Left forelimb (tissue), 1 donor: ENCODE measurements at regions not wholly inside any gene's neighbourhood (a gene's known extent, or its start where the extent isn't known, plus 50 kb on each side); places are given as distances from the start of the nearest gene placed in this dataset.
"Not testable (repeated sequence)": the region's sequence is repeated elsewhere in the genome, so short reads cannot be mapped to it uniquely, and the experiment has no call there.

Experiments used
- DNase-seq: peaks from one replicate; pipeline ENCODE4 v3.0.0-alpha.2; 2018; ENCODE audit warnings: low spot score

DNA sequence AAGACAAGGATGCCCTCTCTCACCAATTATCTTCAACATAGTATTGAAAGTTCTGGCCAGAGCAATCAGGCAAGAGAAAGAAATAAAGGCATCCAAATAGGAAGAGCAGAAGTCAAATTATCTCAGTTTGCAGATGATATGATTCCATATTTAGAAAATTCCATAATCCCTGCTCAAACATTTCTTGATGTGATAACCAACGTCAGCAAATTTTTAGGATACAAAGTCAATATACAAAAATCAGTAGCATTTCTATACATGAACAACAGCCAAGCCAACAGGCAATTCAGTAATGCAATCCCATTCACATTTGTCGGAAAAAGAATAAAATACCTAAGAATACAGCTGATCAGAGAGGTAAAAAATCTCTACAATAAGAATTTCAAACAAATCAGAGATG, 969.7 kb upstream of the USP15 start:
- DNase-seq, result no peak

DNA sequence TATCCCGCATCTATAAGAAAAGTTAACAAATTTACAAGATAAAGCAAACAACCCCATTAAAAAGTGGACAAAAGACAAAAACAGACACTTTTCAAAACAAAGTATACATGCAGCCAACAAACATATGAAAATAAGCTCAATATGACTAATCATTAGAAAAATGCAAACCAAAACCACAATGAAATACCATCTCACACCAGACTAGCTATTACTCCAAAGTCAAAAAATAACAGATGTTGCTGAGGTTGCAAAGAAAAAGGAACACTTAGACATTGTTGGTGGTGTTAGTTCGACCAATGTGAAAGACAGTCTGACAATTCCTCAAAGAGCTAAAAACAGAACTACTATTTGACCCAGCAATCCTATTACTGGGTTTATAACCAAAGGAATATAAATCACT, 968.6 kb upstream of the USP15 start:
- DNase-seq, result no peak

DNA sequence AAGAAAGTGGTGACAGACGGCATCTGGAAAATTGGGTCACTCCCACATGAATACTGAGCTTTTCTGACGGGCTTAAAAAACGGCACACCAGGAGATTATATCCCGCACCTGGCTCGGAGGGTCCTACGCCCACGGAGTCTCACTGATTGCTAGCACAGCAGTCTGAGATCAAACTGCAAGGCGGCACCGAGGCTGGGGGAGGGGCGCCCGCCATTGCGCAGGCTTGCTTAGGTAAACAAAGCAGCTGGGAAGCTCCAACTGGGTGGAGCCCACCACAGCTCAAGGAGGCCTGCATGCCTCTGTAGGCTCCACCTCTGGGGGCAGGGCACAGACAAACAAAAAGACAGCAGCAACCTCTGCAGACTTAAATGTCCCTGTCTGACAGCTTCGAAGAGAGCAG, 966.2 kb upstream of the USP15 start:
- DNase-seq, result not testable (repeated sequence)

DNA sequence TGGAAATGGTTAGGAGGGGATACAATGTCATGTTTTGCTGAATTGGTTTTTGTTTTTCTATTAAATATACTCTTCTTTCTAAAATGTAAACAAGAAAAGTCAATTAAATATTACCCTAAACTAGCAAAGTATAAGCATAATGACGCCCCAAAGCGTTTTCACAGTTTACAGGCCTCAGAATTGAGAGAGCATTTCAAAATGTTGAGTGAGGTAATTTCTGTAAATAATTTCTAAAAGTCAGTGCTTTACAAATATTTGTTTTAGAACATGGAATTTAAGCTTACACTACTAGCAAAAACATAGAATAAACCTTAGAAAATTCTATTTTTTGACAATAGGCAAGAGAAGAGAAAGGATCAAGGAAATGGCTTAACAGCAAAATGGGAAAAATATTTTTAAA, 958.4 kb upstream of the USP15 start:
- no peak for DNase-seq

DNA sequence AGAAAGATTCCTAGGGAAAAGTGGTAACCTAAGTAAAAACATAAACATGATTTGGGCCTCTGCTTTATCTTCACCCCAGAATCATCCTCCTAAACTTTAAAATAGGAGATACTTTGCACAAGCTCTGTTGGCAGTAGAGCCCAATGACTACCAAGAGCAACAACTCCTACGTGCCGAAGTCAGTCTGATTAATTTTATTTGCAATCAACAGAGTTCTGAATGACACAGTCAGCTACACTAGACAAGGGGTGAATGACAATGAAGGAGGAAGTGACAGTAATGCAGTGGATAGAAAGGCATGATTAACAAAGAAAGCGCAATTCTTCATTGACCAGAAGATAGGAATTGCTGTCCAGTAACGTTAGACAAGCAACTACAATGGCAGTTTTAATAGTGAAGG, 957.9 kb upstream of the USP15 start:
- no peak for DNase-seq

DNA sequence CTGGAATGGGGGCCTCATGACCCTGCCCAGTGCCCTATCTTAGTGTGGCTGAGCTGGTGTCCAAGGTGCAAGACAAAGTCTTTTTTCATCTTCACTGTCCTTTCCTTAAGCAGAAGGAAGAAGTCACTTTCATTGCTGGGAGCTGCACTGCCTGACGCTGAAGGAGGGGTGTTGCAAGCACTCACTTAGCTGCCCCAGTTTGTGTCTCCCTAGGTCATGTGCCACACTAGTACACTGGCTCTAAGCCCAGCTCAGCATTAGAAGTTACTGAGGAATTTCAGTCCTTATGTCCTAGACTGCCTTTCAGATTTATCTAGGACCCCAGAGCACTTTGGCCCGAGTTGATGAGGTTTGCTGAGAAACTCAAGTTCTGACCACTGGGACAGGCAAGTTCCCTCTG, 952.0 kb upstream of the USP15 start:
- DNase-seq, result no peak

DNA sequence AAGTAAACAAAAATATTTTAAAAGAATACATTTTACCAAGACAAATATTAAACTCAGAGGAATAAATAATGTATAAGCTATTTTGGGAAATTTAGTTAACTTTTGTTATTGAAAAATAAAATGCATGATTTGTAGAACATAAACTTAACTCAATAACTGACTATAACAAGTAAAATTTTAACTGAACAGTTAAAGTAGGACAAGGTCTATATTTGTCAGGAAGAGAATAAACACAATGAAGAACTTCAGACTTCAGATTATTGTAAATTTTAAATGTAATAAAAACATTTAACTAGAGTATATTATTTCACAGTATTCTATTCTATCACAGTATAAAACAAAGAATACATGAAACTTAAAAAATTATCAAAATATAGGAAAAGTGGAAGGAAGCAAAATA, 948.8 kb upstream of the USP15 start:
- no peak for DNase-seq

DNA sequence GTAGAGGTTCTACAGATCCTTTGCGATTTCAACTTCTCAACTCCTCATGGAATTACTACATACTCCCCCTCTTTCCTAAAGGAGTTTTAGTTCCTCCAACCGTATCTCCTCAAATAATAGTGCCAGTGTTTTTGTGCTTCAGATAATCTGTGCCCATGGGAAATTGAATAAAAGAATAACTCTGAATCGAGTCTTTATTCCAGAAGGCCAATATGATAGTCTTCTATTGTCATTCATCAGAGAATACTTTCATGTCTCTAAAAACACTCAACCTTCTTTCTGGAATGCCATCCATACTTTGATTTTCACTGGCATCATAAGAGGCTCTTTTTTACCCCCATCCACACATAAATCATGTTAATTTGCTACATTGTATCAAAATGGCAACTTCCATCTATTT, 911.3 kb upstream of the USP15 start:
- no peak for DNase-seq

DNA sequence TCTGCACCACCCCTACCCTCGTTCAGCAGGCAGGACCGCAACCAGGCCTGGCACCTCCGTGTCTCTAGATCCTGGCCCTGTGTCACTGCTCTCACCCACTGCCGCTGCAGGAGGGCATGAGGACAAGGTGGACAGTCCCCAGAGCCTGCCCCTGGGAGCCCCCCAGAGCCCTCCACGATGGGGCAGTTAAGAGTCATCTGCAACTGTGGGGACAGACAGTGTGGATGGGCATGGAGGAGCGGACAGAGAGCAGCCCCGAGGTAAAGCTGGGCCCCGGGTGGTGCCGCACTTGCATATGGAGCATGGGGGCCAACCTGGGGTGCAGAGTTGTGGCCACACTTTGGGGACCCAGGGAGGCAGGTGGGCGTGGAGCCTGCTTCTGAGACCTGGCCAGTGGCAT, 905.1 kb upstream of the USP15 start:
- DNase-seq, result no peak

DNA sequence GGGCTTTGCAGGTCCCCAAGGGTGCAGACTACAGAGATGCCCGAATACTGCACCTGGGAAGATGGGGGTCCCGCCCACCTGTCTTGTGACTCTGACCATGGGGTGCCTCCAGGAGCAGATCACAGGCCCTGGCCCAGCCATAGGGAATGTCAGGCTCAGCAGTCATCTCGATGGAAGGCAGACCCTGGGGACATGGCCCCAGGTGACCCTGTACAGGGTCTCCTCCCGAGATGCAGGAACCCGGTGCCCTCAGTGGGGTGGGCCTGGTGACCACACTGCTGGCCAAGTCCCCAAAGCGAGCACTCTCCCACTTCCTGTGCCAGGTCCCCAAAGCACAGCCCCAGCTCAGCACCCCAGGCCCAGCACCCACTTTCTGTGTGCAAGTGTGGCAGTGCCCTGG, 903.7 kb upstream of the USP15 start:
- no peak for DNase-seq

DNA sequence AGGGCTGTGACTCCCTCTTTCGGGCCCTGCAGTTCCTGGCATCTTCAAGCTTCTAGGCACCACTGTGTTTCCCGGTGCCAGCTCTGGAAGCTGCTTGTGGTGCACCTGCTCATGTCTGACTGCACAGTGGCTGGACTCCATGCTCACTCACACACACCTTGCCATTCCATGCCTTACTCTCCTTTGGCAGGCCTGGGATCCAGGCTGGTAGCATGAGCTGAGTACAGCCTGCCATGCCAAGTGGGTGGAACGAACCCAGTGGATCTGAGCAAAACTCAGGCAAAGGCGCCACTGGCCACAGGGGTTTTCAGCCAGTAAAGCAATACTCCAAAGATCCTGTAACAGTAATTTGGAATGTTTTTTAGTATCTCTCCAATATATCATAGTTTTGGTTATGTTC, 902.7 kb upstream of the USP15 start:
- no peak for DNase-seq

DNA sequence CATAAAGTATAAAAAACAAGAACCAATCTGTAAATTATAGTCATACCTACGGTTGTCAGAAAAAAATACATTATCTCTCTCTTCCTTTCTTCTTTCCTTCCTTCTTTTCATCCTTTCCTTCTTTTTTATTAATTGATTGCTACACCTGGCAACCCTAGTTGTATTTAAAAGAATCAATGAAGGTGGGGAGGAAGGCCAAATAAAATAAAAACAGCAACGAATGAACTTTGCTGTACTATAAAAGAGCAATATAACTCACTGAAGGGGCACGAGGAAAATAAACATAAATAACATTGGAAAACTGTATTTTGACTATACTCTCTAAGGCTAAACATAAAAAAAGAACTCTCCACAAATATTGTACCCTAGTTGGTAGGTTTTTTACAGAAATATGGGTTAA, 898.2 kb upstream of the USP15 start:
- no peak for DNase-seq

DNA sequence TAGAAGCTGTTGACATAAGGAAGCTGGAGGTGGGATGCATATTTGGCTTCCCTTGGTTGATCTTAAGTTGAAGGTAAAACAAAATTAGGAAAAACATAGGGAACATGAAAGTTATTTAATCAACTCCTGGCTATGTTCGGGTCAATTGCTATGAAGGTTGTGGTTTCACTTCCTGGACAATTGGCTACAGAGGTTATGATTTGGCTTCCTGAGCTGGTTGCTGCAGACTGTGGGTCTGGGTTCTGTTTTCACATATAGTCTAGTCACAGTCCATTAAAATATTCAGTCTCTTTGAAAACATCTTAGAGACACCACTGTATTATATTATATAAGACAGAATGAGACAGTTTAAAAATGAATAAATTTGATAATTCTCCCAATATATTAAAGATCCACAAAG, 895.2 kb upstream of the USP15 start:
- DNase-seq, result no peak

DNA sequence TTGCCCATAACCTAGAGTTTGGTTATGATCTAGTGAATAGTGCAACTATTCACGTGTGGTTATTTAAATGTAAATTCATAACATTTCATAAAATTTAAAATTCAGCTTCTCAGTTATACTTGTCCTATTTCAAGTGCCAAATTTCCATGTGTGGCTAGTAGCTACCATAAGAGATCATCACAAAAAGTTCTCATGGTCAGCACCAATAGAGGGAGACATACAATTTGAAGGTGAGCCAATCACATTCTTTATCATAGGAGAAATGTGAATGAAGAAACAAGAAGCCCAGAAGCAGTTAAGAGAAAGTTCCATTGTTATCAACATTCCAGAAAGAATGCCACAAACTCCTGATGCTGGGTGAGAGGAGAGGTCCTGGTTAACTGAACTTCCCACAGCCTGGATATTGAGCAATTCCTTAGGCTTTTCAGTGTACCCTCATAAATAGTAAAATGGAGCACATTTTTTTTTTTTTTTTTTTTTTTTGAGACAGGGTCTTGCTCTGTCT, 892.9 kb upstream of the USP15 start:
- DNase-seq, result no peak

DNA sequence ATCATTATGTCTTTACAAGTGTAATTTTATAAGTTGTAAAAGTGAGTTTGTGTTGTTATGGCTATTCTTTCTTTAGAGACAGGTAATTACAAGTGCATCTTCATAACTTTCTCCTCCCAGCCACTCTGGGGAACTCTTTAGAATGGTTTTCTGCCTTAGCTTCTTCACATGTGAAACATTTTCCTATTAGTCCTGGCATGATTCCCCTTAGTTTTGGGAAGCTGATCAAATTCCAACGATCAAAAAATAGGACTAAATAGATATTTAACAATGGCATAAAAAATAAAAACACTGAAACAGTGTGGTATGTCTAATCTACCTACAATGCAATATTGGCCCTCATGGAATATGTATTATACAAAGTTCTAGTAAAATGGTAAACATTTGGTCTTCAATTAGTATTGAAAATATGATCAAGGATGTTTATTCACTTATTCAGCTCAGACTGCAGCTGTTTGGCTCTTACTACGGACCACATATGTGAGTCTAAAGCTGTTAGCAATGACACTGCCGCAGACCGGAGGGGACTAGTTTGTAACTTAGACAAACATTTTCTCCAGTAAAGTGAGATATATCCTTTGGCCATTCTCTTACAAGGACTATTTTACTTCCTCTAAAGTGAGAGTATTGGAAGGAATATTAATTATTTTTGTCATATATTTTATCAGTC, 890.8 kb upstream of the USP15 start:
- DNase-seq, result no peak

DNA sequence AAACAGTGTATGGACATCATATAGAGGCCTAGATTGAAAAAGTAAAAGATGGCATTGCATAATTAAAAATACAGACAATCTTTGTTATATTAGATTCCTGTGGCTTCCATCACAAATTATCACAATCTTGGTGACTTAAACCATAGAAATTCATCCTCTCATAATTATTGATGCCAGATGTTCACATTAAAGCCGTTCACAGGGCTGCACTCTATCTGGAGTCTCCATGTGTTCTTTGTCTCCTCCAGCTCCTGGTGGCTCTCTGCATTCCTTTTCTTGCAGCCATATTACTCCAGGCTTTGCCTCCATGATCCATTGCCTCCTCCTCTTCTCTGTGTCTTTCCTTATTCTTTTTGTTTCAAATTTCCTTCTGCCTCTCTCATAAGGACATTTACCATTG, 875.7 kb upstream of the USP15 start:
- no peak for DNase-seq

DNA sequence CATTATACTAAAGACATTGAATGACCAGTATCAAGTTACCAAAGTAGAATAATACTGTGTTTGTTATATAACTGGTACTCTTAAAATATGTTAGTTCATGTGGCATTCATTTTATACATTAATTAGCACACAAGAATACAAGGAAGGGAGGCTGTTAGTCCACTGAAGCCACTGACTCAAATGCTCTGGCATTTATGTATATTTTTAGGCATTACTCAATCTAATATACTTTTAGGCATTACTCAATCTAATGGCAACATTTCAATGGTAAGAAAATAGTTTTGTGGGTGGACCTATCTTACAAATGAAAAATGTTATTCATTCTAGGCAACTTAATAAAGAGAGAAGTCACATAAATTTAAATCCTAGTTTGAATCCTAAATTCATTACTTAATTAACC, 874.4 kb upstream of the USP15 start:
- DNase-seq, result no peak

DNA sequence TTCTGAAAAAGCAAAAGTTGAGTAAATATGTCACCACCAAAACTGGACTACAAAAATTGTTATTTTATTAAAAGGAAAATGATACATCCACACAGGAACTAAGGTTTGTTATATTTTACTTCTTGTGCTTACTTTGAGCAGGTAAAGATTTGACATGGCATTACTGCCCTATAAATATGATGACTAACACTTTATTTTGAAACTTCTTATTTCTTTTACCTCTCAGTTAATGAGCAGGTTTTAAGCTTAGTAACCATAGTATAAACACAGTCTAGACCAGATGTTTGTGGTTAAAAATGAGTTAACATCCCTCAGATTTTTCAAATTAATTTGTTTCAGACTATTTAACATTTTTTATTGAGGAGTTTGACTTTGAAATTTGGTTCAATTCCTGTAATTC, 862.5 kb upstream of the USP15 start:
- no peak for DNase-seq

DNA sequence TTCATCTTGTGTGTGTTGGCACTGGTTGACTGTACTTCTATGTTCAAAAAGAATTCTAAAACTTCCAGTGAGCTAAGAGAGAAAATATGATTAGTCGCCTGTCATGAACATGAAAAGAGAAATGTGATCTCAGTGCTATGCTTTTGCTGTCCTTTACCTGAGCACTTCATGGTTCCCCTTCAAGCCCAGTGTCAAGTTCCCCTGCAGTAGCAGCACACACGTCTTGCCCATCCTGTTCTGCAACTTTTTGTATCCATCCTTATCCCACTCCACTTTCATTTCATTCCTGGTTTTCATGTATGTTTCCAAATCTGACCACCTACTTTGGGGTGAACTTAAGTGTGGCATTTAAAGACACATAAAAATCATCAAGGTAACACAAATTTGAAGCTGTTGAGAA, 848.0 kb upstream of the USP15 start:
- no peak for DNase-seq

DNA sequence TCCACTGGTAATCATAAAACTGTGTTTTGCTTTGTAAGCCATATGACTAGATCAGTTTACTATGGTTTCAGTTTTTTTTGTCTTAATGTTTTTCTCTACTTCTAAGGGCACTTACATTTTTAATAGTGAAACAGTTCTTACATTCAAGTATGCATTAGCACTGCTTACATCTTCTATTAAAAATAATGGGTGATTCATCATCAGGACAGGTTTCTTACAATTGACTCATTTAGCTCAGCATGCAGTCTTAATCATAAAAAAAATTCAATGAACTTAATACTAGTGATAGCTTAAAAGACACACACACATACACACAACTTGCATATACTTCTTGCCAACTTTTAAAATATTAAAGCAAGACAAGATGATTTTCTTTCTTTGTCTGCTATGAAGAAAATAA, 845.7 kb upstream of the USP15 start:
- DNase-seq, result no peak

DNA sequence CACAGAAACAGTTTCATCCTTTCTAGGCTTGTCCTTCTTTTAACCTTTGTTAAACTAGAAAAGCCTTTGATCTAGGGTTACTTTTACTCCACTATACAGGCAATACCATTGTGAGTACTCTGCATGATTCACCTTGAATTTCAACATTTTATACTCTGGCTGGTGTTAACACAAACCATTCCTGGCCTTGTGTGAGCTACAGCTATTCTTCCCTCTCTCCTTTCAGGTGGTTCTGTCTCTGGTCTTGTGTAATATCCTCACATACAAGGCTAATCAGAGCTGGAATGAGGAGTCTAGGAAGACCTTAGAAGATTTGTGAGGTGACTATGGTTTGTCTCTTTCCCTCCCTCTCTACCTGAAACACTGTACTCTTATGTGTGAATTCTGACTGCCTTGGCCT, 837.4 kb upstream of the USP15 start:
- no peak for DNase-seq

DNA sequence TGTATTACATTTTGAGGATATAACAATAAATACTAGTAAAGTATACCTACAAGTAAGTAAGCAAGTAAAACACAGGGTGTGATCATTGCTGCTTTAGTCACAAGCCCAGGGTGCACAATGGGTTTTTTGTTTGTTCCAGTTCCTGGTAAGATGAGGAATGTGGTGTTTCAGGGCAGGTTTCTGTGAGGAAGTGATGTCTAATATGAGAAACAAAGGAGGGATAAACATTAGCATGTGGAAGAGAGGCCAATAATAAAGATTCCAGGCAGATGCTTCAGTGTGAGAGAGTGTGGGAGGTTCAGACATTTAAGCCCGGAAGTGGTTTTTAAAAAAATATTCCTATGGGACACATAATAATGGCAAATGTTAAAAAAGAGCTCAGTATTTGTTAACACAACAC, 808.1 kb upstream of the USP15 start:
- no peak for DNase-seq

DNA sequence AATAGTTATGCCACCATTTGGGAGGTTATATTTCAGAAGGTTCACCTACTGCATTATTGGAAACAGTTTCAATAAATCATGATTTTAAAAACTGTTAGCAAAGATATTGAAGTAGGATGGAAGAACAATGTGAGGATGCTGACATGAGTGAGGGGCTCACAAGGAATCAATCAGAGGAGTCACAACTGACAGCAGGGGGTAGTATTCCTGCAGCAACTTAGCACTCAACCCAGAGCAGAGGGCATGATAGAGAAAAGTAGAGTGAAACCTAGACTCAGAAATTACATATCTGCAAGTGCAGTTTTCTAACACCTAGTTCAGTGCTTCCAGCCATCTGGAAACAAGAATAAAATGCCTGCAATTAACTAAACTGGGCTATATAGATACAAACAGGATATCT, 772.5 kb upstream of the USP15 start:
- DNase-seq, result no peak
